ENCODE measurements at regions not wholly inside any gene's neighbourhood (a gene's known extent, or its start where the extent isn't known, plus 50 kb on each side); places are given as distances from the start of the nearest gene placed in this dataset.

DNA sequence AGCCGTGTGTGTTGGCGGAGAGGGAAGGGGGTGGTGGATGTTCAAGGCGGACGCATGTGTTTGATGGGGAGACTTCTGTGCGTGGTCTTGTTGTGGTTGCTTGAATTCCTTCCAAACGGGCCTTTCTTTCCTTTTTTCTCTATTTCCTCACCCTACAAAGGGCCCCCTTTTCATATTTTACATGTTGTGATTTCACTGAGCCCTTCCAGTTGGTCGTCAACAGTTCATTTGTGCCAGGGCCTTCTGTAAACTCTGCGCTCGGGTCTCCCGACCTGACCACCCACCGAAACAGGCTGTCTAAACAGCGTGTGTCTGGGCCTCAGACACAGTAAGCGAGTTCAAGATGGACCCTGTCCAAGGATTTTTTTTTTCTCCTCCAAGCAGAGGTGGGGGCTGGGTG lies 228.4 kb downstream of the IRF8 start:
- Histone ChIP-seq H3K4me2 (ENCODE audit: insufficient read depth, low read length) (no peak overlapping the region), H3K27ac (ENCODE audit: insufficient read depth, low read depth, low read length) (no peak overlapping the region), H3K9ac (replicated peaks; ENCODE audit: extremely low read depth, insufficient read depth, low read length) (no peak overlapping the region), H3K9me3 (replicated peaks; ENCODE audit: control insufficient read depth, insufficient read depth, low read length) (no peaks in the 10 kb centered on the region), H3K4me3 (replicated peaks in 1 of 3; ENCODE audit: insufficient read depth in 1 of 3, low read depth in 1 of 3, low read length in 3 of 3) (no peak overlapping the region), H2AFZ (ENCODE audit: low read depth, low read length) (no peak overlapping the region), H3K79me2 (ENCODE audit: control insufficient read depth, insufficient read depth, low read length) (no peaks in the 10 kb centered on the region), H3K4me1 (ENCODE audit: control insufficient read depth, extremely low read depth, insufficient read depth, low read length) (no peaks in the 10 kb centered on the region), H4K20me1 (replicated peaks; ENCODE audit: control insufficient read depth, extremely low read depth, insufficient read depth, low read length) (no peaks in the 10 kb centered on the region), H3K9me1 (replicated peaks; ENCODE audit: control insufficient read depth, extremely low read depth, insufficient read depth, low read length) (no peaks in the 10 kb centered on the region), H3K36me3 (ENCODE audit: control insufficient read depth in 2 of 2, extremely low read depth in 1 of 2, insufficient read depth in 2 of 2, low read length in 2 of 2) (no peaks in the 10 kb centered on the region), H3K27me3 (ENCODE audit: control insufficient read depth in 2 of 2, insufficient read depth in 2 of 2, low read length in 2 of 2) (peaks cover 2 to 4% of the 10 kb centered on the region in 2 experiments)
- TF ChIP-seq MYC (IDR thresholded peaks at IDR 0.05; ENCODE audit: low read depth, low read length), result no peak
- no peak for TF ChIP-seq JUN (IDR thresholded peaks at IDR 0.05; ENCODE audit: borderline replicate concordance, insufficient read depth, insufficient read length, low read depth)
- TF ChIP-seq POLR2AphosphoS5 (IDR thresholded peaks at IDR 0.05; ENCODE audit: insufficient read depth, low read depth, low read length), result no peak
- no peak for TF ChIP-seq FOS (IDR thresholded peaks at IDR 0.05; ENCODE audit: borderline replicate concordance, insufficient read depth, low read length)
- TF ChIP-seq, protein P1, sequence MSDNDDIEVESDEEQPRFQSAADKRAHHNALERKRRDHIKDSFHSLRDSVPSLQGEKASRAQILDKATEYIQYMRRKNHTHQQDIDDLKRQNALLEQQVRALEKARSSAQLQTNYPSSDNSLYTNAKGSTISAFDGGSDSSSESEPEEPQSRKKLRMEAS (IDR thresholded peaks at IDR 0.05; ENCODE audit: insufficient read depth, insufficient read length), result no peak
- no peak for TF ChIP-seq POLR2A (IDR thresholded peaks at IDR 0.05; ENCODE audit: low read depth, low read length)
- TF ChIP-seq, protein P2, sequence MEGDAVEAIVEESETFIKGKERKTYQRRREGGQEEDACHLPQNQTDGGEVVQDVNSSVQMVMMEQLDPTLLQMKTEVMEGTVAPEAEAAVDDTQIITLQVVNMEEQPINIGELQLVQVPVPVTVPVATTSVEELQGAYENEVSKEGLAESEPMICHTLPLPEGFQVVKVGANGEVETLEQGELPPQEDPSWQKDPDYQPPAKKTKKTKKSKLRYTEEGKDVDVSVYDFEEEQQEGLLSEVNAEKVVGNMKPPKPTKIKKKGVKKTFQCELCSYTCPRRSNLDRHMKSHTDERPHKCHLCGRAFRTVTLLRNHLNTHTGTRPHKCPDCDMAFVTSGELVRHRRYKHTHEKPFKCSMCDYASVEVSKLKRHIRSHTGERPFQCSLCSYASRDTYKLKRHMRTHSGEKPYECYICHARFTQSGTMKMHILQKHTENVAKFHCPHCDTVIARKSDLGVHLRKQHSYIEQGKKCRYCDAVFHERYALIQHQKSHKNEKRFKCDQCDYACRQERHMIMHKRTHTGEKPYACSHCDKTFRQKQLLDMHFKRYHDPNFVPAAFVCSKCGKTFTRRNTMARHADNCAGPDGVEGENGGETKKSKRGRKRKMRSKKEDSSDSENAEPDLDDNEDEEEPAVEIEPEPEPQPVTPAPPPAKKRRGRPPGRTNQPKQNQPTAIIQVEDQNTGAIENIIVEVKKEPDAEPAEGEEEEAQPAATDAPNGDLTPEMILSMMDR (IDR thresholded peaks at IDR 0.05; ENCODE audit: extremely low read depth in 1 of 2, insufficient read depth in 1 of 2, low read depth in 1 of 2, low read length in 2 of 2), result no peak
- no peak for TF ChIP-seq EZH2 (IDR thresholded peaks at IDR 0.05; ENCODE audit: borderline replicate concordance, low read depth, low read length, severe bottlenecking)
- TF ChIP-seq GATA2 (IDR thresholded peaks at IDR 0.05; ENCODE audit: insufficient read depth, insufficient read length, low read depth, low read length), result no peak
- no peak for DNase-seq (ENCODE audit: low read depth, low spot score)
- no peak for FAIRE-seq
- intact Hi-C loops (cut with micrococcal nuclease) (no loop called here), dilution Hi-C loops (cut with MboI; ENCODE audit: extremely low pct_ligation_motif_present, low sequenced_read_pairs) (no loop called here)
- CTCF ChIA-PET, result no interaction called here
- BruUV-seq (replicated peaks), result no TSS peak
- POLR2A ChIA-PET, result no interaction called here

All from endothelial cell of umbilical vein (primary cell).